Keratinocyte (primary cell): ENCODE measurements at regions not wholly inside any gene's neighbourhood (a gene's known extent, or its start where the extent isn't known, plus 50 kb on each side); places are given as distances from the start of the nearest gene placed in this dataset.

Source experiments
- DNase-seq: peaks from one replicate; pipeline ENCODE4 v3.0.0-alpha.2; 2011; ENCODE audit warnings: low read depth, missing footprints, low spot score
- FAIRE-seq: peaks from 2 replicates; lab custom pipeline; 2011; peaks lifted over from hg19 to GRCh38; lab: Jason Lieb, UNC
- H2AFZ ChIP-seq: 2 replicates; pipeline ENCODE4 v1.6.0; 2012; ENCODE audit warnings: low read length, control low read depth, inconsistent platforms; ENCODE audit not compliant: control insufficient read depth
- H3K27ac ChIP-seq: 2 replicates; pipeline ENCODE4 v1.5.1; 2011; ENCODE audit warnings: low read length; ENCODE audit not compliant: control insufficient read depth, insufficient read depth
- H3K27me3 ChIP-seq: 3 replicates; pipeline ENCODE4 v1.6.0; 2011; ENCODE audit warnings: low read length; ENCODE audit not compliant: control insufficient read depth, insufficient read depth; ENCODE audit errors: extremely low read depth
- H3K36me3 ChIP-seq, 2 experiments: 2 replicates in 1 of 2; 3 replicates in 1 of 2; pipeline ENCODE4 v1.5.1; 2011; ENCODE audit warnings: low read length in 2 of 2, mild to moderate bottlenecking in 1 of 2; ENCODE audit not compliant: control insufficient read depth in 2 of 2, insufficient read depth in 2 of 2; ENCODE audit errors: extremely low read depth in 1 of 2
- H3K4me1 ChIP-seq: 3 replicates; pipeline ENCODE4 v1.5.1; 2011; ENCODE audit warnings: low read length; ENCODE audit not compliant: control insufficient read depth, insufficient read depth; ENCODE audit errors: extremely low read depth
- H3K4me2 ChIP-seq: 3 replicates; pipeline ENCODE4 v1.6.0; 2011; ENCODE audit warnings: low read depth, low read length; ENCODE audit not compliant: control insufficient read depth, insufficient read depth; ENCODE audit errors: extremely low read depth
- H3K4me3 ChIP-seq, 3 experiments: fragments of 200-600 bp in 1 of 3; sonication (generic) in 1 of 3; 2 replicates in 2 of 3; 3 replicates in 1 of 3; pipeline ENCODE4 v1.5.1; 2011 to 2016; ENCODE audit warnings: low read length in 3 of 3, mild to moderate bottlenecking in 3 of 3, control low read depth in 2 of 3, inconsistent platforms in 1 of 3, low read depth in 1 of 3, mixed read lengths in 1 of 3, mixed run types in 1 of 3, moderate library complexity in 1 of 3; ENCODE audit not compliant: control insufficient read depth in 2 of 3, insufficient read depth in 2 of 3; ENCODE audit errors: extremely low read depth in 1 of 3
- H3K79me2 ChIP-seq: 2 replicates; pipeline ENCODE4 v1.6.0; 2012; ENCODE audit warnings: low read length; ENCODE audit not compliant: control insufficient read depth, insufficient read depth
- H3K9ac ChIP-seq: 3 replicates; pipeline ENCODE4 v1.6.0; 2011; ENCODE audit warnings: low read length; ENCODE audit not compliant: control insufficient read depth, insufficient read depth; ENCODE audit errors: extremely low read depth
- H3K9me1 ChIP-seq: 3 replicates; pipeline ENCODE4 v1.6.0; 2011; ENCODE audit warnings: low read length; ENCODE audit not compliant: control insufficient read depth, insufficient read depth; ENCODE audit errors: extremely low read depth
- H3K9me3 ChIP-seq: 2 replicates; pipeline ENCODE4 v1.5.1; 2012; ENCODE audit warnings: low read depth, low read length; ENCODE audit not compliant: control insufficient read depth
- H4K20me1 ChIP-seq: 3 replicates; pipeline ENCODE4 v1.6.0; 2011; ENCODE audit warnings: low read length; ENCODE audit not compliant: control insufficient read depth, insufficient read depth; ENCODE audit errors: extremely low read depth
- CTCF ChIP-seq, 3 experiments: IDR thresholded peaks in 1 of 3; conservative IDR thresholded peaks in 1 of 3; optimal IDR thresholded peaks in 1 of 3; 2 replicates in 2 of 3; 3 replicates in 1 of 3; pipeline versions ENCODE3 to v1.5.1; 2011; ENCODE audit warnings: low read length in 3 of 3, mild to moderate bottlenecking in 3 of 3, moderate library complexity in 2 of 3, control low read depth in 1 of 3, inconsistent platforms in 1 of 3; ENCODE audit not compliant: insufficient read depth in 2 of 3; ENCODE audit errors: extremely low read depth in 1 of 3
- EZH2 ChIP-seq: IDR thresholded peaks from one replicate; pipeline ENCODE4 v1.6.1; 2012; ENCODE audit warnings: inconsistent platforms, mild to moderate bottlenecking, low read length, moderate library complexity
- dilution Hi-C: fragments of 300-500 bp; cut with MboI; formaldehyde crosslinking; loops from one replicate; pipeline ENCODE4 v1.7.0; 2020; ENCODE audit warnings: low sequenced_read_pairs; ENCODE audit not compliant: extremely low pct_ligation_motif_present

- H3K4me3 ChIP-seq = no peak overlapping the region
- dilution Hi-C loops = no loop called here
- H3K4me2 ChIP-seq = no peak overlapping the region
- no peaks in the 10 kb centered on the region for H3K9me1 ChIP-seq
- DNase-seq (no peak), FAIRE-seq (no peak)
- TF ChIP-seq EZH2 (no peak), CTCF (optimal IDR thresholded peaks at IDR 0.05 in 1 of 3, IDR thresholded peaks at IDR 0.05 in 1 of 3, conservative IDR thresholded peaks at IDR 0.05 in 1 of 3; ENCODE audit: extremely low read depth in 1 of 3, insufficient read depth in 2 of 3, low read length in 3 of 3) (no peak)
- no peaks in the 10 kb centered on the region for H3K36me3 ChIP-seq
- H3K27me3 ChIP-seq = no peaks in the 10 kb centered on the region
- H2AFZ ChIP-seq = no peak overlapping the region
- no peak overlapping the region for H3K9ac ChIP-seq
- no peak overlapping the region for H3K27ac ChIP-seq
- peaks cover 22% of the 10 kb centered on the region for H3K4me1 ChIP-seq
- H3K79me2 ChIP-seq = no peaks in the 10 kb centered on the region
- no peaks in the 10 kb centered on the region for H4K20me1 ChIP-seq
- no peaks in the 10 kb centered on the region for H3K9me3 ChIP-seq
Measured at GRCh38 chr3:106731230-106731629, 646.0 kb upstream of the CCDC54 start.

- H2AFZ ChIP-seq = no peak overlapping the region
- H4K20me1 ChIP-seq = no peaks in the 10 kb centered on the region
- H3K27ac ChIP-seq = no peak overlapping the region
- no peaks in the 10 kb centered on the region for H3K36me3 ChIP-seq
- H3K9me1 ChIP-seq = no peaks in the 10 kb centered on the region
- FAIRE-seq (no peak), DNase-seq (no peak)
- peaks cover 2% of the 10 kb centered on the region for H3K4me1 ChIP-seq
- H3K79me2 ChIP-seq = no peaks in the 10 kb centered on the region
- no peak overlapping the region for H3K4me2 ChIP-seq
- H3K9me3 ChIP-seq = no peaks in the 10 kb centered on the region
- no peaks in the 10 kb centered on the region for H3K27me3 ChIP-seq
- dilution Hi-C loops = no loop called here
- H3K9ac ChIP-seq = no peak overlapping the region
- H3K4me3 ChIP-seq = no peak overlapping the region
- TF ChIP-seq EZH2 (no peak), CTCF (optimal IDR thresholded peaks at IDR 0.05 in 1 of 3, IDR thresholded peaks at IDR 0.05 in 1 of 3, conservative IDR thresholded peaks at IDR 0.05 in 1 of 3; ENCODE audit: extremely low read depth in 1 of 3, insufficient read depth in 2 of 3, low read length in 3 of 3) (no peak)
Measured at GRCh38 chr3:106734712-106735111, 642.5 kb upstream of the CCDC54 start.
